H9 (cell line): ENCODE measurements at regions not wholly inside any gene's neighbourhood (a gene's known extent, or its start where the extent isn't known, plus 50 kb on each side); places are given as distances from the start of the nearest gene placed in this dataset.

Experiments
- DNase-seq: peaks from one replicate; pipeline ENCODE4 v3.0.0-alpha.2; 2017
- H2AFZ ChIP-seq: one replicate; pipeline ENCODE4 v1.6.1; 2013; ENCODE audit warnings: mild to moderate bottlenecking, low read length, control low read depth, moderate library complexity
- H2AK5ac ChIP-seq: 2 replicates; pipeline ENCODE4 v1.6.1; 2013; ENCODE audit warnings: low read length, control low read depth, mixed read lengths; ENCODE audit not compliant: insufficient read length
- H2BK120ac ChIP-seq: one replicate; pipeline ENCODE4 v1.6.1; 2013; ENCODE audit warnings: low read depth, mild to moderate bottlenecking, low read length, control low read depth, inconsistent platforms; ENCODE audit not compliant: poor library complexity, severe bottlenecking
- H2BK12ac ChIP-seq: 2 replicates; pipeline ENCODE4 v1.6.1; 2013; ENCODE audit warnings: low read length, control low read depth, mixed read lengths, low read depth; ENCODE audit not compliant: insufficient read length
- H2BK15ac ChIP-seq: 2 replicates; pipeline ENCODE4 v1.6.1; 2013; ENCODE audit warnings: low read depth, low read length, control low read depth
- H2BK20ac ChIP-seq: one replicate; pipeline ENCODE4 v1.6.1; 2013; ENCODE audit warnings: low read depth, mild to moderate bottlenecking, low read length, control low read depth, inconsistent platforms; ENCODE audit not compliant: poor library complexity, severe bottlenecking
- H2BK5ac ChIP-seq: 2 replicates; pipeline ENCODE4 v1.6.1; 2013; ENCODE audit warnings: low read length, control low read depth, mixed read lengths; ENCODE audit not compliant: insufficient read length
- H3K14ac ChIP-seq: 2 replicates; pipeline ENCODE4 v1.6.1; 2013; ENCODE audit warnings: low read length, control low read depth; ENCODE audit not compliant: insufficient read depth
- H3K18ac ChIP-seq: 2 replicates; pipeline ENCODE4 v1.6.1; 2013; ENCODE audit warnings: low read depth, mild to moderate bottlenecking, mixed read lengths, low read length, control low read depth; ENCODE audit not compliant: insufficient read length
- H3K23ac ChIP-seq: 2 replicates; pipeline ENCODE4 v1.6.1; 2013; ENCODE audit warnings: low read length, control low read depth, mixed read lengths, low read depth; ENCODE audit not compliant: insufficient read length
- H3K23me2 ChIP-seq: 2 replicates; pipeline ENCODE4 v1.6.1; 2013; ENCODE audit warnings: low read depth, mild to moderate bottlenecking, mixed read lengths, low read length, control low read depth; ENCODE audit not compliant: insufficient read length, poor library complexity, severe bottlenecking
- H3K27ac ChIP-seq: 2 replicates; pipeline ENCODE4 v1.5.1; 2013; ENCODE audit warnings: low read length, control low read depth, mixed read lengths, low read depth; ENCODE audit not compliant: insufficient read length
- H3K27me3 ChIP-seq: 2 replicates; pipeline ENCODE4 v1.6.1; 2013; ENCODE audit warnings: low read length, control low read depth, inconsistent platforms; ENCODE audit not compliant: insufficient read depth
- H3K4ac ChIP-seq: 2 replicates; pipeline ENCODE4 v1.6.1; 2013; ENCODE audit warnings: low read depth, mild to moderate bottlenecking, control low read depth, inconsistent platforms, low read length, moderate library complexity
- H3K4me1 ChIP-seq: 2 replicates; pipeline ENCODE4 v1.6.1; 2013; ENCODE audit warnings: low read length, control low read depth, inconsistent platforms; ENCODE audit not compliant: insufficient read depth
- H3K4me2 ChIP-seq: 2 replicates; pipeline ENCODE4 v1.6.1; 2013; ENCODE audit warnings: low read length, control low read depth, mixed read lengths; ENCODE audit not compliant: insufficient read length, insufficient read depth
- H3K56ac ChIP-seq: 2 replicates; pipeline ENCODE4 v1.6.1; 2013; ENCODE audit warnings: low read depth, mild to moderate bottlenecking, mixed read lengths, low read length, control low read depth; ENCODE audit not compliant: insufficient read length
- H3K79me1 ChIP-seq: 2 replicates; pipeline ENCODE4 v1.6.1; 2013; ENCODE audit warnings: low read depth, mild to moderate bottlenecking, moderate library complexity, low read length, control low read depth, inconsistent platforms; ENCODE audit not compliant: insufficient read depth, poor library complexity, severe bottlenecking
- H3K79me2 ChIP-seq: 2 replicates; pipeline ENCODE4 v1.6.1; 2013; ENCODE audit warnings: low read length, control low read depth, inconsistent platforms; ENCODE audit not compliant: insufficient read depth
- H3K9ac ChIP-seq: 2 replicates; pipeline ENCODE4 v1.6.1; 2013; ENCODE audit warnings: low read length, control low read depth, mixed read lengths; ENCODE audit not compliant: insufficient read length; ENCODE audit errors: extremely low read depth
- H3K9me3 ChIP-seq: one replicate; pipeline ENCODE4 v1.6.1; 2013; ENCODE audit warnings: low read depth, low read length, inconsistent platforms; ENCODE audit not compliant: control insufficient read depth
- H3T11ph ChIP-seq: one replicate; pipeline ENCODE4 v1.6.1; 2013; ENCODE audit warnings: mild to moderate bottlenecking, low read length, control low read depth, inconsistent platforms
- H4K20me1 ChIP-seq: one replicate; pipeline ENCODE4 v1.6.1; 2013; ENCODE audit not compliant: control insufficient read depth, insufficient read length, insufficient read depth
- H4K5ac ChIP-seq: 2 replicates; pipeline ENCODE4 v1.6.1; 2013; ENCODE audit warnings: low read depth, mild to moderate bottlenecking, mixed read lengths, low read length, control low read depth; ENCODE audit not compliant: insufficient read length
- H4K8ac ChIP-seq: replicated peaks from 2 replicates; pipeline ENCODE4 v1.6.1; 2013; ENCODE audit warnings: low read length, control low read depth, mixed read lengths, low read depth; ENCODE audit not compliant: insufficient read length
- H4K91ac ChIP-seq: 2 replicates; pipeline ENCODE4 v1.6.1; 2013; ENCODE audit warnings: low read depth, mild to moderate bottlenecking, moderate library complexity, mixed read lengths, low read length, control low read depth; ENCODE audit not compliant: insufficient read length
- H3K27ac Mint-ChIP-seq, 3 experiments: 2 replicates in 2 of 3; 3 replicates in 1 of 3; pipeline ENCODE4 v1.8.0; 2020 to 2021; ENCODE audit warnings: mixed read lengths in 3 of 3, mild to moderate bottlenecking in 1 of 3, moderate library complexity in 1 of 3
- H3K27me3 Mint-ChIP-seq: 2 replicates; pipeline ENCODE4 v1.8.0; 2021; ENCODE audit warnings: low read depth, mild to moderate bottlenecking, moderate library complexity, mixed read lengths
- H3K36me3 Mint-ChIP-seq, 3 experiments: 2 replicates in 2 of 3; 3 replicates in 1 of 3; pipeline ENCODE4 v1.8.0; 2020 to 2021; ENCODE audit warnings: low read depth in 3 of 3, mixed read lengths in 3 of 3; ENCODE audit not compliant: insufficient read depth in 1 of 3
- H3K4me1 Mint-ChIP-seq, 2 experiments: 2 replicates each; pipeline ENCODE4 v1.8.0; 2020; ENCODE audit warnings: mixed read lengths in 2 of 2
- H3K4me3 Mint-ChIP-seq, 2 experiments: 2 replicates in 1 of 2; 3 replicates in 1 of 2; pipeline ENCODE4 v1.8.0; 2020 to 2021; ENCODE audit warnings: mild to moderate bottlenecking in 2 of 2, mixed read lengths in 2 of 2, moderate library complexity in 1 of 2
- H3K9me3 Mint-ChIP-seq, 2 experiments: 2 replicates in 1 of 2; 3 replicates in 1 of 2; pipeline ENCODE4 v1.8.0; 2020; ENCODE audit warnings: mild to moderate bottlenecking in 2 of 2, mixed read lengths in 2 of 2, moderate library complexity in 1 of 2
- CTCF ChIP-seq: fragments of 200-600 bp; sonication (generic); conservative IDR thresholded peaks from 3 replicates; pipeline ENCODE4 v1.8.0; 2021; ENCODE audit warnings: antibody characterized with exemption, mild to moderate bottlenecking
- WGBS: extraction: QIAGEN DNeasy Blood & Tissue Kit; methylation state at CpG from one replicate; pipeline ENCODE4 v1.1.7; 2013; ENCODE audit warnings: missing lambda C conversion rate, low lambda C conversion rate, mixed read lengths; ENCODE audit not compliant: insufficient read length; ENCODE audit errors: extremely low coverage; 5-methylcytosine and 5-hydroxymethylcytosine counted together

GRCh38 chr6:98487612-98488011 is 346.8 kb upstream of the POU3F2 start:
- TF ChIP-seq CTCF = no peak
- no CpG with 5 or more reads among the region's 1 CpG for WGBS
- H4K20me1 ChIP-seq = no peaks in the 10 kb centered on the region
- no peak overlapping the region for H4K5ac ChIP-seq
- H2BK15ac ChIP-seq = no peak overlapping the region
- Mint-ChIP-seq H3K27ac (peak overlapping the region in 2 of 3 experiments; percentile 42 to 76; a peak in 3 of 7 replicates), H3K27me3 (no peaks in the 10 kb centered on the region), H3K9me3 (no peaks in the 10 kb centered on the region), H3K4me1 (peaks cover 28 to 29% of the 10 kb centered on the region in 2 experiments), H3K4me3 (peak overlapping the region; percentile 14 to 62; a peak in 2 of 5 replicates), H3K36me3 (no peaks in the 10 kb centered on the region)
- H3K18ac ChIP-seq = no peak overlapping the region
- H3K14ac ChIP-seq = no peak overlapping the region
- H3K9ac ChIP-seq = no peak overlapping the region
- H3K4me1 ChIP-seq = peaks cover 2% of the 10 kb centered on the region; the same call in 1 of the 2 replicates
- peak; percentile 51 for DNase-seq
- H3K4ac ChIP-seq = no peak overlapping the region
- no peak overlapping the region for H2BK5ac ChIP-seq
- H3K9me3 ChIP-seq = no peaks in the 10 kb centered on the region
- no peaks in the 10 kb centered on the region for H3K79me1 ChIP-seq
- H3K27ac ChIP-seq = no peak overlapping the region
- no peak overlapping the region for H2BK12ac ChIP-seq
- H2BK20ac ChIP-seq = no peak overlapping the region
- peak overlapping the region; percentile 4 for H3K4me2 ChIP-seq
- H3K79me2 ChIP-seq = no peaks in the 10 kb centered on the region
- H3K23me2 ChIP-seq = no peaks in the 10 kb centered on the region
- no peak overlapping the region for H2BK120ac ChIP-seq
- no peak overlapping the region for H3K56ac ChIP-seq
- no peak overlapping the region for H2AK5ac ChIP-seq
- H3T11ph ChIP-seq = no peak overlapping the region
- H4K8ac ChIP-seq = no peak overlapping the region
- H4K91ac ChIP-seq = no peak overlapping the region
- H2AFZ ChIP-seq = no peak overlapping the region
- no peaks in the 10 kb centered on the region for H3K27me3 ChIP-seq
- no peak overlapping the region for H3K23ac ChIP-seq
